RWPE2 (cell line): ENCODE measurements at regions not wholly inside any gene's neighbourhood (a gene's known extent, or its start where the extent isn't known, plus 50 kb on each side); places are given as distances from the start of the nearest gene placed in this dataset.

Source experiments
- ATAC-seq: fragments of 200-7000 bp; cut with Tn5 transposase; 3 replicates; pipeline ENCODE4 v1.9.1; 2021; ENCODE audit warnings: low read depth
- DNase-seq: peaks from one replicate; pipeline ENCODE4 v3.0.0-alpha.2; 2020; ENCODE audit warnings: low spot score
- H3K27ac ChIP-seq: fragments of 450-650 bp; 2 replicates; pipeline ENCODE4 v1.5.1; 2017; ENCODE audit warnings: mild to moderate bottlenecking; ENCODE audit not compliant: poor library complexity, severe bottlenecking
- H3K27me3 ChIP-seq: fragments of 250-450 bp; sonication (Bioruptor Pico); 2 replicates; pipeline ENCODE4 v1.5.1; 2021; ENCODE audit warnings: mild to moderate bottlenecking, moderate library complexity; ENCODE audit not compliant: insufficient read depth, poor library complexity, severe bottlenecking
- H3K36me3 ChIP-seq: fragments of 250-450 bp; sonication (Bioruptor Pico); 2 replicates; pipeline ENCODE4 v1.5.1; 2020; ENCODE audit warnings: low read depth, mild to moderate bottlenecking, moderate library complexity
- H3K4me1 ChIP-seq: fragments of 250-450 bp; sonication (Bioruptor Pico); 2 replicates; pipeline ENCODE4 v1.5.1; 2021; ENCODE audit warnings: mild to moderate bottlenecking, moderate library complexity; ENCODE audit not compliant: insufficient read depth, poor library complexity, severe bottlenecking
- H3K4me3 ChIP-seq: fragments of 250-450 bp; sonication (Bioruptor Pico); 2 replicates; pipeline ENCODE4 v1.5.1; 2021; ENCODE audit warnings: mild to moderate bottlenecking, moderate library complexity; ENCODE audit not compliant: severe bottlenecking
- H3K9me3 ChIP-seq: fragments of 250-450 bp; sonication (Bioruptor Pico); 2 replicates; pipeline ENCODE4 v1.5.1; 2021; ENCODE audit warnings: mild to moderate bottlenecking, moderate library complexity; ENCODE audit not compliant: severe bottlenecking
- CTCF ChIP-seq: fragments of 450-650 bp; IDR thresholded peaks from one replicate; pipeline ENCODE4 v1.5.1; 2017; ENCODE audit warnings: mild to moderate bottlenecking, moderate library complexity; ENCODE audit not compliant: poor library complexity, severe bottlenecking

DNA sequence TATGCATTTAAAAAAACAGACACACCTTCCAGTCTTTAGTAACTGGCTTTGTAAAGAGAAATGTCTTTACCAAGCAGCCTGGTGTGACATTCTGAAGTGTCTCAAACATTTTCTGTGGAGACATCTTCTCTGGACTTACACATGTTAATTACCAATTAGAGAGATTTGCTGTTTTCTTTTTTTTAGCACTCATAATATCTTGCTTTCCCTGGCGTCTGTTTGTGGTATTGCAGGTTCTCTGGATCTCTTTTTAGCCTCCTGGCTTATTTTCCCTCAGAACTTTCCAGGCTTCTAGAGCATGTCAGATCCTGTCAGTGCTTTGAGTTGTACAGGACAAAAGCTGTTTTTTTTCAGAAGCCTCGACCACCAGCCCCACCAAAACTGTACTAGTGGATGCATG lies 92.5 kb downstream of the MSX2 start:
- Histone ChIP-seq H3K4me1 (no peaks in the 10 kb centered on the region), H3K36me3 (no peaks in the 10 kb centered on the region), H3K27me3 (no peaks in the 10 kb centered on the region), H3K4me3 (no peak overlapping the region), H3K27ac (no peak overlapping the region), H3K9me3 (no peaks in the 10 kb centered on the region)
- DNase-seq (no peak), ATAC-seq (no peak)
- peak; percentile 39 for TF ChIP-seq CTCF

DNA sequence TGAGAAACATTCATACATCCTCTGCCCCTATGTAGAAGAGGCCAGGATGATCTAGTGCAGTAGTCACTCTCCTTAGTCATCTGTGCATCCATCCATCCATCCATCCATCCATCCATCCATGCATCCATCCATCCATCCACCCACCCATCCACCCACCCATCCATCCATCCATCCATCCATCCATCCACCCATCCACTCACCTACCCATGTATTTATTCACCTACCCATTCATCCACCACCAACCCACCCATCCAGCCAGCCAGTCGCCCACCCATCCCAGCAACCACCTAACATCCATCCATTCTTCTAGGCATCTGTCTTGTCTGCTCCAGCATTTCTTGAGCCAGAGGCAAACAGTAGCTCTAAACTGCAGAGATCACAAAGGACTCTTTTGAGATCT lies 87.1 kb downstream of the MSX2 start:
- no peak for TF ChIP-seq CTCF
- Histone ChIP-seq H3K9me3 (no peaks in the 10 kb centered on the region), H3K4me1 (no peaks in the 10 kb centered on the region), H3K36me3 (no peaks in the 10 kb centered on the region), H3K4me3 (no peak overlapping the region), H3K27ac (no peak overlapping the region), H3K27me3 (no peaks in the 10 kb centered on the region)
- DNase-seq (no peak), ATAC-seq (no peak)

DNA sequence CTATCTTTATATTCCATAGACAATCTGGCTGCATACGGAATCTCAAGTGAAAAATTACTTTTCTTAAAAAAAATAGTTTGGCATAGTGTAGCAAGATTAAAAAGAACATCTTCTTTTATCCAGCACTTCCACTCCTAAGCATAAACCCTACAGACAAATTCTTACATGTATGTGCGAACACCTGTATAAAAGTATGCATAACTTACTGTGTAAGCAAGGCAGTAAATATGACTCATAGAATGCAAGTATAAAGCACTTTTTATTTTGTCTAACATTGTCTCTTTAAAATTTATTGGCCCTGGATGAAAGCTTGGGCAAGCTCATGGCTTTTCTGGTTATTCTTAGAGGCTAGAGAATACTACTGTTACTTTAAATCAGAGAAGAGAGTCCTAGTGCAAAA lies 86.4 kb downstream of the MSX2 start:
- ATAC-seq, result peak; percentile 55; the same call in 1 of the 3 replicates
- no peak for TF ChIP-seq CTCF
- Histone ChIP-seq H3K36me3 (no peaks in the 10 kb centered on the region), H3K27ac (no peak overlapping the region), H3K27me3 (no peaks in the 10 kb centered on the region), H3K4me3 (no peak overlapping the region), H3K9me3 (no peaks in the 10 kb centered on the region), H3K4me1 (no peaks in the 10 kb centered on the region)
- DNase-seq, result no peak

DNA sequence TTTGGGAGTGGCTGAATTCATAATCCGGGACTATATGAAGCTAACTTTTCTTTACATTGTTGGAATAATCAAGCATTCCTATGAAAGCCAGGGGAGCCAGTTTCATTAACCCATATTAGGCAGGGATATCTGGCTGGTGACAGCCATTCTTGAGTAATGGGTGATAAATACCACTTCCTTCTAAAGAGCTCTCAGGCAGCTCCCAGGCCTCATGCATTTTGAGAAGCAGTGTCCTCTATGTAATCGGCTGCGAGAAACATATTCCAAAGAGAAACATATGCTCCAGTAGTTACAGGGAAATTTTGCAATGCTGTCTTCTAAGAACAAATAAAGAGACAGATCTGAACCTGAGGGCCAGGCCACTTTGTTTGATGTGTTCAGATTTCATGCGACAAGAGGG lies 83.1 kb downstream of the MSX2 start:
- Histone ChIP-seq H3K36me3 (no peaks in the 10 kb centered on the region), H3K4me1 (no peaks in the 10 kb centered on the region), H3K4me3 (no peak overlapping the region), H3K27ac (no peak overlapping the region), H3K9me3 (no peaks in the 10 kb centered on the region), H3K27me3 (no peaks in the 10 kb centered on the region)
- no peak for ATAC-seq
- no peak for DNase-seq
- TF ChIP-seq CTCF, result no peak

DNA sequence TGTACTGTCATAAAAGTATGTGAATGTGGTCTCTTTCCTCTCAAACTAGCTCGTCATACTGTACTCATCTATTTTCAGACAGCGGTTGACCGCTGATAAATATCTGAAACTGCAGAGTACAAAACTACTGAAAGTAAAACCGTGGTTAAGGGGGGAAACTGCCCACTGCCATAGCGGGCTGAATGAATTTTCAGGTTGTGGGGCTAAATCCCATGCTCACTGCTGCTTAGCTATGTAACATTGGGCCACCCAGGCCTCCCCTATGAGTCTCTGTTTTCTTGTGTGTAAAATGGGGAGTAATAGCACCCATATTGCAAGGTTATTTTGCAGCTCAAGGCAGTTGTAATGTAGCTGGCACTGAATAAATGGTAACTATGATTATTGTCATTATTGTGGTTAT lies 82.3 kb downstream of the MSX2 start:
- Histone ChIP-seq H3K9me3 (no peaks in the 10 kb centered on the region), H3K27me3 (no peaks in the 10 kb centered on the region), H3K36me3 (no peaks in the 10 kb centered on the region), H3K27ac (no peak overlapping the region), H3K4me1 (no peaks in the 10 kb centered on the region), H3K4me3 (no peak overlapping the region)
- ATAC-seq (no peak), DNase-seq (no peak)
- no peak for TF ChIP-seq CTCF
